ENCODE measurements at regions not wholly inside any gene's neighbourhood (a gene's known extent, or its start where the extent isn't known, plus 50 kb on each side); places are given as distances from the start of the nearest gene placed in this dataset.

GRCh38 chr9:1515557-1515956 lies 465.4 kb downstream of the DMRT2 start:
- H3K36me3 Mint-ChIP-seq (ENCODE audit: insufficient read depth) = no peaks in the 10 kb centered on the region
- no peaks in the 10 kb centered on the region for H3K4me1 Mint-ChIP-seq (ENCODE audit: low read depth in 2 of 2)
- peaks cover 0 to 7% of the 10 kb centered on the region in 2 donors for H3K9me3 Mint-ChIP-seq
- DNase-seq = no peak
- no peak for ATAC-seq (replicated peaks)
- H3K4me3 Mint-ChIP-seq = no peak overlapping the region
- peaks cover 0 to 12% of the 10 kb centered on the region in 2 donors for H3K27me3 Mint-ChIP-seq
- no peak overlapping the region for H3K27ac Mint-ChIP-seq

DNA sequence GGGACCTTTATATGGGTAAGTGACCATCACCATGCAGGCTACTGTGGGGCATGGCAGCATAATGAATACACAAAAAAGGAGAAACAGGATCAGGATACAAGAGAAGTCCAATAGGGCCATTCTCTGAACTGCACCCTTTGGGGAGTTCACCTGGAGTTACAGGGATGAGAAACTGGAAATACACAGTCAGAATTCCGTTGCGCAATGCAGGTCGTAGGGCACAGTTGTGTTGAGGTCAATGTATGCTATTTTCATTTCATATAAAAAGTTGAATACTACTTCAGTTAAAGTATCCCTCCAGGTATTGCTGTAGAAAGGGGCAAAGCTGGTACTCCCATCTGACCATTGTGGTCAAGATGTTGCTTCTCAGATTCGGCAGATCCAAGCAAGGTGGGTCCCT lies 471.4 kb downstream of the DMRT2 start:
- H3K27me3 Mint-ChIP-seq = no peaks in the 10 kb centered on the region
- H3K9me3 Mint-ChIP-seq = no peaks in the 10 kb centered on the region
- no peak for DNase-seq
- H3K36me3 Mint-ChIP-seq (ENCODE audit: insufficient read depth) = no peaks in the 10 kb centered on the region
- H3K4me3 Mint-ChIP-seq = no peak overlapping the region
- H3K27ac Mint-ChIP-seq = no peak overlapping the region
- H3K4me1 Mint-ChIP-seq (ENCODE audit: low read depth in 2 of 2) = peaks cover 0 to 2% of the 10 kb centered on the region in 2 donors
- no peak for ATAC-seq (replicated peaks)

- H3K9me3 Mint-ChIP-seq = no peaks in the 10 kb centered on the region
- ATAC-seq (replicated peaks) (no peak), DNase-seq (no peak)
- H3K4me1 Mint-ChIP-seq (ENCODE audit: low read depth in 2 of 2) = peaks cover 0 to 2% of the 10 kb centered on the region in 2 donors
- H3K36me3 Mint-ChIP-seq (ENCODE audit: insufficient read depth) = no peaks in the 10 kb centered on the region
- no peaks in the 10 kb centered on the region for H3K27me3 Mint-ChIP-seq
- H3K4me3 Mint-ChIP-seq = no peak overlapping the region
- H3K27ac Mint-ChIP-seq = no peak overlapping the region
These were observed 472.1 kb downstream of the DMRT2 start for GRCh38 chr9:1522219-1522767.

GRCh38 chr9:1528456-1528855 lies 478.3 kb downstream of the DMRT2 start:
- Mint-ChIP-seq H3K4me3 (no peak overlapping the region), H3K27me3 (no peaks in the 10 kb centered on the region), H3K27ac (no peak overlapping the region), H3K4me1 (ENCODE audit: low read depth in 2 of 2) (peaks cover 0 to 2% of the 10 kb centered on the region in 2 donors), H3K9me3 (no peaks in the 10 kb centered on the region), H3K36me3 (ENCODE audit: insufficient read depth) (no peaks in the 10 kb centered on the region)
- DNase-seq = no peak
- no peak for ATAC-seq (replicated peaks)

DNA sequence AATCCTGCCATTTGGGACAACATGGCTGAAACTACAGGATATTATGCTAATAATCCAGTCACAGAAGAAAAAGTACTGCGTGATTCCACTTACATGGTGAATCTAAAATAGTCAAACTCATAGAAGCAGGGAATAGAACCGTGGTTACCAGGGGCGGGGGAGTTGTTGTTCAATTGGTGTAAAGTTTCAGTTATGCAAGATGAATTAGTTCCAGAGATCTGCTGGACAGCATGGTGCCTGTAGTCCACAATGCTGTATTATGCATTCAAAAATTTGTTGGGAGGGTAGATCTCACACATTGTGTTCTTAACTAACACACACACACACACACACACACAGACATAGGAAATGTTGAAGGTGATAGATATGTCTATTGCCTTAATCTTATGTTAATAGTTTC lies 480.5 kb downstream of the DMRT2 start:
- peaks cover 0 to 2% of the 10 kb centered on the region in 2 donors for H3K4me1 Mint-ChIP-seq (ENCODE audit: low read depth in 2 of 2)
- no peaks in the 10 kb centered on the region for H3K27me3 Mint-ChIP-seq
- DNase-seq (no peak), ATAC-seq (replicated peaks) (no peak)
- H3K4me3 Mint-ChIP-seq = no peak overlapping the region
- peaks cover 0 to 1% of the 10 kb centered on the region in 2 donors for H3K9me3 Mint-ChIP-seq
- H3K27ac Mint-ChIP-seq = no peak overlapping the region
- no peaks in the 10 kb centered on the region for H3K36me3 Mint-ChIP-seq (ENCODE audit: insufficient read depth)

DNA sequence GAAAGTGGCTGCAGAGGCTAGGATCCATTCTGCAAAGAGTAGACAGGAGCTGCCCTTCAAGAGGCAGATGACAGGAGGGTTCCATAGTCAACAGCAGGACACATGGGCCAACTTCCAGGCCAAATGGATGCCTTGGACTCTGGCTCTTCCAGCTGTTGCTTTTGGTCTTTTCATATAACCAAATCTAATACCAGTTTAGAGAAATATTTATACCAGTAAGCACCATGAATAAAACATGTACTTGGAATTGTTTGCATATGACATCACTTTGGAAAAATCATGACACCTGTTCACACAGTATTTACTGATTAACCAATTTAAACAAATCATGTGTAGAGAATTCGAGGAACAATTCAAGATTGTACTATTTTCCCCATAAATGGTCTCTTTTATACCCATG lies 481.3 kb downstream of the DMRT2 start:
- ATAC-seq (replicated peaks) = no peak
- Mint-ChIP-seq H3K9me3 (peaks cover 0 to 1% of the 10 kb centered on the region in 2 donors), H3K27ac (no peak overlapping the region), H3K4me1 (ENCODE audit: low read depth in 2 of 2) (no peaks in the 10 kb centered on the region), H3K4me3 (no peak overlapping the region), H3K27me3 (no peaks in the 10 kb centered on the region), H3K36me3 (ENCODE audit: insufficient read depth) (no peaks in the 10 kb centered on the region)
- no peak for DNase-seq

GRCh38 chr9:1532171-1532570 lies 482.0 kb downstream of the DMRT2 start:
- DNase-seq = no peak
- H3K36me3 Mint-ChIP-seq (ENCODE audit: insufficient read depth) = no peaks in the 10 kb centered on the region
- no peak overlapping the region for H3K4me3 Mint-ChIP-seq
- H3K4me1 Mint-ChIP-seq (ENCODE audit: low read depth in 2 of 2) = no peaks in the 10 kb centered on the region
- H3K9me3 Mint-ChIP-seq = peaks cover 0 to 1% of the 10 kb centered on the region in 2 donors
- H3K27me3 Mint-ChIP-seq = no peaks in the 10 kb centered on the region
- H3K27ac Mint-ChIP-seq = no peak overlapping the region
- ATAC-seq (replicated peaks) = no peak

DNA sequence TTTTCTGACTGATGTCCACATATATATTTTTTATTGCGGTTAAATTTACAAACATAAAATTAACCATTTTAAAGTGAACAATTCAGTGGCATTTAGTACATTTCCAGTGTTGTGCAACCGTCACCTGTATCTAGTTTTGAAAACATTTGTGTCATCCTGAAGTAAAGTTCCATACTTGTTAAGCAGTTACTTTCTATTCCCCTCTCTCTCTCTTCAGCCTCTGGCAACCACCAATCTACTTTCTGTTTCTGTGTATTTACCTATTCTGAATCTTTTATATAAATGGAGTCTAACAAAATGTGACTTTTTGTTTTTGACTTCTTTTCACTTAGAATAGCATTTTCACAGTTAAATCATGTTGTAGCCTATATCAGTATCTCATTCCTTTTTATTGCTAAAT lies 480.1 kb upstream of the SMARCA2 start:
- H3K9me3 Mint-ChIP-seq = peaks cover 0 to 1% of the 10 kb centered on the region in 2 donors
- H3K36me3 Mint-ChIP-seq (ENCODE audit: insufficient read depth) = no peaks in the 10 kb centered on the region
- DNase-seq (no peak), ATAC-seq (replicated peaks) (no peak)
- H3K4me1 Mint-ChIP-seq (ENCODE audit: low read depth in 2 of 2) = no peaks in the 10 kb centered on the region
- H3K27ac Mint-ChIP-seq = no peak overlapping the region
- H3K4me3 Mint-ChIP-seq = no peak overlapping the region
- H3K27me3 Mint-ChIP-seq = no peaks in the 10 kb centered on the region

DNA sequence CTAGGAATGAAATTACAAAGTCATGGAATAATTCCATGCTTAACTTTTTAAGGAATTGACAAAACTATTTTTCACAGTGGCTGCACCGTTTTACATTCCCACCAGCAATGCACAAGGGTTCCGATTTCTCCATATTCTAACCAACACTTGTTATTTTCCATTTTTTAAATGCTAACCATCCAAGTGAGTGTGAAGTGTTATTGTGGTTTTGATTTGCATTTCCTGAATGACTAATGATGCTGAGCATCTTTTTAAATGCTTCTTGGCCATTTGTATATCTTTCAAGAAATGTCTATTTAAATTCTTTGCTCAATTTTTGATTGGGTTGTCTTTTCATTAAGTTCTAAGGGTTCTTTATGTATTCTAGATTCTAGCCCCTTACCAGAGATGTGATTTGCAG lies 479.5 kb upstream of the SMARCA2 start:
- H3K4me1 Mint-ChIP-seq (ENCODE audit: low read depth in 2 of 2) = no peaks in the 10 kb centered on the region
- DNase-seq (no peak), ATAC-seq (replicated peaks) (no peak)
- no peaks in the 10 kb centered on the region for H3K36me3 Mint-ChIP-seq (ENCODE audit: insufficient read depth)
- peaks cover 0 to 1% of the 10 kb centered on the region in 2 donors for H3K9me3 Mint-ChIP-seq
- no peaks in the 10 kb centered on the region for H3K27me3 Mint-ChIP-seq
- H3K4me3 Mint-ChIP-seq = no peak overlapping the region
- no peak overlapping the region for H3K27ac Mint-ChIP-seq

GRCh38 chr9:1536522-1537170 lies 478.5 kb upstream of the SMARCA2 start:
- H3K27ac Mint-ChIP-seq = no peak overlapping the region
- no peak for ATAC-seq (replicated peaks)
- H3K4me1 Mint-ChIP-seq (ENCODE audit: low read depth in 2 of 2) = no peaks in the 10 kb centered on the region
- no peaks in the 10 kb centered on the region for H3K27me3 Mint-ChIP-seq
- DNase-seq = no peak
- H3K36me3 Mint-ChIP-seq (ENCODE audit: insufficient read depth) = no peaks in the 10 kb centered on the region
- H3K4me3 Mint-ChIP-seq = no peak overlapping the region
- peaks cover 0 to 1% of the 10 kb centered on the region in 2 donors for H3K9me3 Mint-ChIP-seq

DNA sequence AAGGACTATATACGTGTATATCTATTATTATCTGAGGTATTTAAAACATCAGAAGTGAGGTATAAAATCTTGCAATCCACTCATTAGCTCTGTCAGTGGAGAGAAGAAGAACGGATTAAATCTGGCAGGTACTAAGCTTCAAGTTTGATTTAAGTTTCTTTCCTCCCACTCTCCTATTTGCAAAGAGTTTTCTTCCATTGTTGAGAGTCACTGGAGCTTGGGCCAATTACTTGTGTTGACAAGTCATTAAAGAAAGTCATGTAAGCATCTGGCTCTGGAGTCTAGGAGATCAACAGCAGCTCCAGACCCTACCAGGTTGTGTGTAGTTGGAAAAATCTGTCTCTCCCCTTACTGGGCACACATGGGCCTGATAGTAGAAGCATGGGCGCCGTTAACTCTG lies 476.8 kb upstream of the SMARCA2 start:
- Mint-ChIP-seq H3K36me3 (ENCODE audit: insufficient read depth) (no peaks in the 10 kb centered on the region), H3K9me3 (peaks cover 0 to 4% of the 10 kb centered on the region in 2 donors), H3K4me1 (ENCODE audit: low read depth in 2 of 2) (no peaks in the 10 kb centered on the region), H3K27me3 (no peaks in the 10 kb centered on the region), H3K27ac (no peak overlapping the region), H3K4me3 (no peak overlapping the region)
- ATAC-seq (replicated peaks) = no peak
- no peak for DNase-seq

GRCh38 chr9:1539216-1539615 lies 475.9 kb upstream of the SMARCA2 start:
- H3K36me3 Mint-ChIP-seq (ENCODE audit: insufficient read depth) = no peaks in the 10 kb centered on the region
- H3K4me3 Mint-ChIP-seq = no peak overlapping the region
- H3K27me3 Mint-ChIP-seq = no peaks in the 10 kb centered on the region
- H3K4me1 Mint-ChIP-seq (ENCODE audit: low read depth in 2 of 2) = no peaks in the 10 kb centered on the region
- ATAC-seq (replicated peaks) (no peak), DNase-seq (no peak)
- H3K27ac Mint-ChIP-seq = no peak overlapping the region
- peaks cover 0 to 4% of the 10 kb centered on the region in 2 donors for H3K9me3 Mint-ChIP-seq

GRCh38 chr9:1550636-1551035 lies 464.5 kb upstream of the SMARCA2 start:
- no peak overlapping the region for H3K27ac Mint-ChIP-seq
- H3K4me3 Mint-ChIP-seq = no peak overlapping the region
- ATAC-seq (replicated peaks) = no peak
- H3K27me3 Mint-ChIP-seq = peaks cover 7 to 12% of the 10 kb centered on the region in 2 donors
- no peak for DNase-seq
- H3K4me1 Mint-ChIP-seq (ENCODE audit: low read depth in 2 of 2) = no peaks in the 10 kb centered on the region
- peaks cover 4 to 11% of the 10 kb centered on the region in 2 donors for H3K9me3 Mint-ChIP-seq
- H3K36me3 Mint-ChIP-seq (ENCODE audit: insufficient read depth) = no peaks in the 10 kb centered on the region

Measured in effector memory CD8-positive, alpha-beta T cell (primary cell).